ENCODE measurements at regions not wholly inside any gene's neighbourhood (a gene's known extent, or its start where the extent isn't known, plus 50 kb on each side); places are given as distances from the start of the nearest gene placed in this dataset.

DNA sequence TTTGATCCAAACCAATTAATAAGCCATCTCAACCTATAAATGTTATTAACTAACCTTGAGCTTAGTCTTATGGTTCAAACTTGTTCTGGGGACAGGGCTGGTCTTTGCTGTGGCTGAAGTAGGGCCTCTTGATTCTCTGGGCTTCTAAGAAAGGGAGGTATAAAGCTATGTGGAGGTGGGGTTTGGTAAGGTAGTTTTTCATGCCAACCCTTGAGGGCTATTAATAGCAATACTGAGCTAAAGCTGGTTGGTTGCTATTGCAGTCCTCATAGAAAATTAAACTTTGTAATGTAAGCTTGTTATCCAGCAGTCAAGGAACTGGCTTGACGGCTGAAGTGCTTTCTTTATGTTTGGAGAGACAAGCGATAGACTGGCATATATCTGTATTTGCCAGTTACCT, 112.1 kb downstream of the RND3 start:
- Histone ChIP-seq H3K4me1 (ENCODE audit: control insufficient read depth, extremely low read depth, insufficient read depth, low read length) (no peaks in the 10 kb centered on the region), H3K27ac (ENCODE audit: control insufficient read depth, insufficient read depth, low read length) (no peak overlapping the region), H3K79me2 (ENCODE audit: control insufficient read depth, insufficient read depth, low read length) (no peaks in the 10 kb centered on the region), H3K9ac (ENCODE audit: control insufficient read depth, extremely low read depth, insufficient read depth, low read length) (no peak overlapping the region), H4K20me1 (ENCODE audit: control insufficient read depth, extremely low read depth, insufficient read depth, low read length) (no peaks in the 10 kb centered on the region), H3K36me3 (ENCODE audit: control insufficient read depth in 2 of 2, extremely low read depth in 1 of 2, insufficient read depth in 2 of 2, low read length in 2 of 2) (no peaks in the 10 kb centered on the region), H3K27me3 (ENCODE audit: control insufficient read depth, extremely low read depth, insufficient read depth, low read length) (no peaks in the 10 kb centered on the region), H3K4me2 (ENCODE audit: control insufficient read depth, extremely low read depth, insufficient read depth, low read depth, low read length) (no peak overlapping the region), H2AFZ (ENCODE audit: control insufficient read depth, low read length) (no peak overlapping the region), H3K9me3 (ENCODE audit: control insufficient read depth, low read depth, low read length) (no peaks in the 10 kb centered on the region), H3K4me3 (ENCODE audit: control insufficient read depth in 2 of 3, extremely low read depth in 1 of 3, insufficient read depth in 2 of 3, low read depth in 1 of 3, low read length in 3 of 3) (no peak overlapping the region), H3K9me1 (ENCODE audit: control insufficient read depth, extremely low read depth, insufficient read depth, low read length) (no peaks in the 10 kb centered on the region)
- TF ChIP-seq EZH2 (IDR thresholded peaks at IDR 0.05; ENCODE audit: low read length) (no peak), CTCF (optimal IDR thresholded peaks at IDR 0.05 in 1 of 3, IDR thresholded peaks at IDR 0.05 in 1 of 3, conservative IDR thresholded peaks at IDR 0.05 in 1 of 3; ENCODE audit: extremely low read depth in 1 of 3, insufficient read depth in 2 of 3, low read length in 3 of 3) (no peak)
- dilution Hi-C loops (cut with MboI; ENCODE audit: extremely low pct_ligation_motif_present, low sequenced_read_pairs): no loop called here
- no peak for FAIRE-seq
- no peak for DNase-seq (ENCODE audit: low read depth, low spot score)

- H2AFZ ChIP-seq (ENCODE audit: control insufficient read depth, low read length): no peak overlapping the region
- no peak overlapping the region for H3K9ac ChIP-seq (ENCODE audit: control insufficient read depth, extremely low read depth, insufficient read depth, low read length)
- H3K79me2 ChIP-seq (ENCODE audit: control insufficient read depth, insufficient read depth, low read length): no peaks in the 10 kb centered on the region
- H4K20me1 ChIP-seq (ENCODE audit: control insufficient read depth, extremely low read depth, insufficient read depth, low read length): no peaks in the 10 kb centered on the region
- no peak for FAIRE-seq
- no peaks in the 10 kb centered on the region for H3K27me3 ChIP-seq (ENCODE audit: control insufficient read depth, extremely low read depth, insufficient read depth, low read length)
- no peaks in the 10 kb centered on the region for H3K9me3 ChIP-seq (ENCODE audit: control insufficient read depth, low read depth, low read length)
- no peak overlapping the region for H3K27ac ChIP-seq (ENCODE audit: control insufficient read depth, insufficient read depth, low read length)
- no peaks in the 10 kb centered on the region for H3K36me3 ChIP-seq (ENCODE audit: control insufficient read depth in 2 of 2, extremely low read depth in 1 of 2, insufficient read depth in 2 of 2, low read length in 2 of 2)
- H3K4me2 ChIP-seq (ENCODE audit: control insufficient read depth, extremely low read depth, insufficient read depth, low read depth, low read length): no peak overlapping the region
- H3K9me1 ChIP-seq (ENCODE audit: control insufficient read depth, extremely low read depth, insufficient read depth, low read length): no peaks in the 10 kb centered on the region
- dilution Hi-C loops (cut with MboI; ENCODE audit: extremely low pct_ligation_motif_present, low sequenced_read_pairs): no loop called here
- no peak for TF ChIP-seq CTCF (optimal IDR thresholded peaks at IDR 0.05 in 1 of 3, IDR thresholded peaks at IDR 0.05 in 1 of 3, conservative IDR thresholded peaks at IDR 0.05 in 1 of 3; ENCODE audit: extremely low read depth in 1 of 3, insufficient read depth in 2 of 3, low read length in 3 of 3)
- no peak for TF ChIP-seq EZH2 (IDR thresholded peaks at IDR 0.05; ENCODE audit: low read length)
- H3K4me3 ChIP-seq (ENCODE audit: control insufficient read depth in 2 of 3, extremely low read depth in 1 of 3, insufficient read depth in 2 of 3, low read depth in 1 of 3, low read length in 3 of 3): no peak overlapping the region
- DNase-seq (ENCODE audit: low read depth, low spot score): no peak
- no peaks in the 10 kb centered on the region for H3K4me1 ChIP-seq (ENCODE audit: control insufficient read depth, extremely low read depth, insufficient read depth, low read length)
These were observed 113.0 kb downstream of the RND3 start for GRCh38 chr2:150374492-150374891.

All from keratinocyte (primary cell).